GM21526 (cell line): ENCODE measurements at regions not wholly inside any gene's neighbourhood (a gene's known extent, or its start where the extent isn't known, plus 50 kb on each side); places are given as distances from the start of the nearest gene placed in this dataset.

Experiments used
- ATAC-seq: cut with Tn5 transposase; IDR thresholded peaks from one replicate; pipeline ENCODE4 v1.9.1; 2021; ENCODE audit warnings: moderate library complexity; ENCODE audit not compliant: unreplicated experiment, low FRiP score

GRCh38 chr16:51388516-51388951 lies 237.5 kb upstream of the SALL1 start:
- ATAC-seq: no peak

GRCh38 chr16:51383909-51384308 lies 232.8 kb upstream of the SALL1 start:
- no peak for ATAC-seq

DNA sequence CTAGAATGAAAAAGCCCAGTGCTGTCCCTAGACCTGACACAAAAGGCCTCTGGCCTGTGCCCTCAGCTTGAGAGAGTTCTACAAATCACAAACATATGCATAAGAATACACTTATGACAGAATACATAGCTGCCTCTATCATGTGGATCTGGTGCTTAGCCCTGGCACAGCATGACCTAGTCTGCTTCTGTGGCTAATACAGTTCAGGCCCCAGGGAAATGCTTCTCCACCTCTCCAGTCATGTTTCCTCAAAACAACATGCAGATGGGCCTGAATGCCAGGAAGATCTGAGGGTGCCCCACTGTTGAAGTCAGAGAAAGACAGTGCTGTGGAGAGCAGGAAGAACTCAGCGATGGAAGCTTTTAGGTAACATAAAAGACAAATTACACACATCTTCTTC lies 231.9 kb upstream of the SALL1 start:
- ATAC-seq: no peak

- no peak for ATAC-seq
Observed at GRCh38 chr16:51382211-51382610, 231.1 kb upstream of the SALL1 start.

DNA sequence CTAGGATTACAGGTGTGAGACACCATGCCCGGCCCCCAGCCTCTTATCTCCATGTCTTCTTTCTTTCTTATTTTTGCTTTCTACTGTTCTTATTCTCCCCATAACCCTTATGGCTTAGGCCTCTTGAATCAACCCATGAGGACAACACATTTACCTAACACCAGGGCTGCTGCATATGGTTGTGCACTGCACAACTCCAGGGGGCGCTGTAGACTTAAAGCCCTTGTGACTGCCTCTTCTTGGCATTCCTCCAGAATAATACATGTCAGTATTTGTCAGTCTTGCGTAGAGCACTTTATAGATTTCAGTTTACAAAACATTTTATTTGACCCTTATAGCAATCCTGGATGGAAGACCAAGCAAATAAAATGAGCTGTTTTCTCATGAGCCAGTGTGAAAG lies 225.0 kb upstream of the SALL1 start:
- ATAC-seq: no peak

DNA sequence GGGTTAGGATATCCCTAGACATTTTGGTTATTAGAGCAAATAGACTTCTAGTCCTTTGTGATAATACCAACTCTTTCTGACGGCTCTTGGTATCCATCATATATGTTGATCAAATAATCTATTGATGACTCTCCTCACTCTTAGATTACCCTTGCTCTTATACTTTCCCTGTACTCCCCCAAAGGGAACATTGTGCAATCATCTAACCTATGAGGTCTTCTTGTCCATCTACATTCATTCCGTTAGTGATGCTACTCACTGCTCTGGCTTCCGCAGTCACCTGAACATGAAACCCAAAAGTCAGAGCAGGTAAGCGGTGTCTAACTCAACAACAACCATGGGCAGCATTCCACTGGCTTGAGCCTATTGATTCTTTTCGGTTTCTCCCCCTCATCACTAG lies 223.7 kb upstream of the SALL1 start:
- no peak for ATAC-seq

- no peak for ATAC-seq
Observed at GRCh38 chr16:51374346-51374745, 223.3 kb upstream of the SALL1 start.

- no peak for ATAC-seq
Observed at GRCh38 chr16:51365715-51366114, 214.6 kb upstream of the SALL1 start.

- ATAC-seq: no peak
Observed at GRCh38 chr16:51359141-51359955, 208.3 kb upstream of the SALL1 start.

- no peak for ATAC-seq
Observed at GRCh38 chr16:51357839-51358238, 206.8 kb upstream of the SALL1 start.

GRCh38 chr16:51355875-51356274 lies 204.8 kb upstream of the SALL1 start:
- ATAC-seq: no peak

DNA sequence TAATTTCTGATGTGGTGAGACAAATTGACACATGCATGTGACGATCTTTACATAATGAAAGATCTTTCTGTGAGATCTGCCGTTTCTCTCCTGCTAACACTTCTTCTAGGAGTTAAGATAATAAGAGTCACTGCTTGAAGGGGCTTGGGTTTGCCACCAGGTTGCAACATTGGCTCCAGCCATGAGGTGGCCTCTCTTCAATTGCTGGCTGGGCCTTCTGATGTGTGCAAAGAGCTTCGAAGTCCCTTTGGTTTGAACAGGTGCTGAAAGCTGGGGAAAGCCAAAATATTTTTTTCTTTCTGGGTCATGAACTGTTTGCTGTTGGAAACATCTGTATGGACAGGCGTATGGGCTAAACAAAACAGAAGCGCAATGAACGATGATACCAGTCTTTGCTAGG lies 204.1 kb upstream of the SALL1 start:
- ATAC-seq: no peak

- ATAC-seq: no peak
Observed at GRCh38 chr16:51353055-51353454, 202.0 kb upstream of the SALL1 start.

DNA sequence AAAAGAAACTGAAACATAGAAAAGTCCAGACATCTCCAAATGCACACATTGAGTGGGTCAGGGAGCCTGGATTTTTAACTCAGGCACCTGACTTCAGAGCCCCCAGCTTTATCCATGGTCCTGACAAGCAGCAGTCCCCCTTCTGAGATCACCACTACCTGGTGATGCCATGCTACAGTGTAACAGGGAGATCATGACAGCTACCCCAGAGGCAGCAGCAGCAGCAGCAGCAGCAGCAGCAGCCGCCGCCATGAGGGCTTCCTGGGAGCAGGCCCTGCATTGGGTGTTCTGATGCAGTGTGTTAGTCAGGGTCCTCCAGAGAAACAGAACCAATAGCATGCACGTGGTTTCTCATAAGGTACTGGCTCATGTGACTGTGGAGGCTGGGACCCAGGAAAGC lies 198.6 kb upstream of the SALL1 start:
- ATAC-seq: no peak

GRCh38 chr16:51343411-51343810 lies 192.3 kb upstream of the SALL1 start:
- ATAC-seq: no peak

DNA sequence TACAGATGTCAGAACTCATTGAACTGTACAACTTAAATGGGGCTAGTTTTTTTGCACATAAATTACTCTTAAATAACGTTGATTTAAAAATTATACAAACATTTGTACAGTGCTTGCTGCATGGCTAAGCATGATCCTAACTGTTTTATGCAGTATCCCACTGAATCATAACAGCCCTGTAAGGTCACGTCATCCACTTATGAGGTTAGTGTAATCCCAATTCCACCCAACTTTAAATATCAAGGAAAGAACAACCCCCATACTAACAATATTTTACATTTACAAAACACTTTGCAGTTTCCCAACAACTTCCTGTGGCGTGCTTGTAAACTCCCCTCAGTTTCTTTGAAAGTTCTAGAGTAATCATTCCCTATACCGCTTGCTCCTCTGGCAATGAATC lies 190.1 kb upstream of the SALL1 start:
- ATAC-seq: no peak

DNA sequence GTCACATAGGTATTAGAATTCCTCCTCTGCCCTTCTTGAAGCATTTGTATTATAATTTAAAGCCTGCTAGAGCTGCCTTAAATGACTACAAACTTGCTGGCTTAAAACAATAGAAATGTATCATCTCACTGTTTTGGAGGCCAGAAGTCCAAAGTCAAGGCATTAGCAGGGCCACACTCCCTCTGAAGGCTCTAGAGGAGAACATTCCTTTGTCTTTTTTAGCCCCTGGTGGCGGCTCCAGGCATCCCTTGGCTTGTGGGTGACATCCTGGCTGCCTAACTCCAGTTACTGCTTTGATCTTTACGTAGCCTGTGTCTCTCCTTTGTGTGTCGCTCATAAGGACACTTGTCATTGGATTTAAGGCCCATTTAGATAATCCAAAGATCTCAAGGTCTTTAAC lies 186.6 kb upstream of the SALL1 start:
- ATAC-seq: no peak

GRCh38 chr16:51328733-51329132 lies 177.7 kb upstream of the SALL1 start:
- no peak for ATAC-seq

GRCh38 chr16:51327001-51327400 lies 175.9 kb upstream of the SALL1 start:
- no peak for ATAC-seq

- ATAC-seq: no peak
Observed at GRCh38 chr16:51326131-51326856, 175.2 kb upstream of the SALL1 start.

- no peak for ATAC-seq
Observed at GRCh38 chr16:51321251-51321650, 170.2 kb upstream of the SALL1 start.

- ATAC-seq: no peak
Observed at GRCh38 chr16:51317575-51317974, 166.5 kb upstream of the SALL1 start.
